Naive thymus-derived CD8-positive, alpha-beta T cell (primary cell): ENCODE measurements at regions not wholly inside any gene's neighbourhood (a gene's known extent, or its start where the extent isn't known, plus 50 kb on each side); places are given as distances from the start of the nearest gene placed in this dataset.

ENCODE experiments used
- ATAC-seq, 2 donors: fragments of 150-1000 bp; cut with Tn5 transposase in 1 of 2; sonication (Bioruptor Pico), chemical (Tn5 transposase) in 1 of 2; 1 replicate in 1 of 2; 2 replicates in 1 of 2; pipeline ENCODE4 v1.10.0; 2021; ENCODE audit warnings: mild to moderate bottlenecking in 2 of 2, moderate library complexity in 2 of 2
- POLR2A ChIA-PET: fragments of 350-600 bp; sonication (Branson Sonifier 250); formaldehyde crosslinking; loops from one replicate; lab custom pipeline; 2021; ENCODE audit warnings: antibody characterized with exemption; lab: Charles Lee
- DNase-seq, 10 donors: peaks; one replicate each; pipeline versions ENCODE4 v3.0.0 to v3.0.0-alpha.2; 2020 to 2022
- H3K27ac Mint-ChIP-seq, 10 donors: one replicate each; pipeline ENCODE4 v1.8.0; 2020 to 2022; ENCODE audit warnings: mild to moderate bottlenecking in 10 of 10, mixed read lengths in 10 of 10, moderate library complexity in 4 of 10, inconsistent platforms in 1 of 10
- H3K27me3 Mint-ChIP-seq, 5 donors: one replicate each; pipeline ENCODE4 v1.8.0; 2021 to 2022; ENCODE audit warnings: mixed read lengths in 5 of 5
- H3K36me3 Mint-ChIP-seq, 3 donors: one replicate each; pipeline ENCODE4 v1.8.0; 2020 to 2022; ENCODE audit warnings: mixed read lengths in 3 of 3, mild to moderate bottlenecking in 2 of 3, inconsistent platforms in 1 of 3
- H3K4me1 Mint-ChIP-seq, 4 donors: one replicate each; pipeline ENCODE4 v1.8.0; 2021 to 2022; ENCODE audit warnings: mixed read lengths in 4 of 4
- H3K4me3 Mint-ChIP-seq, 10 donors: one replicate each; pipeline ENCODE4 v1.8.0; 2020 to 2022; ENCODE audit warnings: mild to moderate bottlenecking in 10 of 10, mixed read lengths in 10 of 10, moderate library complexity in 6 of 10, inconsistent platforms in 1 of 10
- H3K9me3 Mint-ChIP-seq, 9 donors: one replicate each; pipeline ENCODE4 v1.8.0; 2020 to 2022; ENCODE audit warnings: mixed read lengths in 9 of 9, mild to moderate bottlenecking in 3 of 9, inconsistent platforms in 1 of 9, moderate library complexity in 1 of 9

DNA sequence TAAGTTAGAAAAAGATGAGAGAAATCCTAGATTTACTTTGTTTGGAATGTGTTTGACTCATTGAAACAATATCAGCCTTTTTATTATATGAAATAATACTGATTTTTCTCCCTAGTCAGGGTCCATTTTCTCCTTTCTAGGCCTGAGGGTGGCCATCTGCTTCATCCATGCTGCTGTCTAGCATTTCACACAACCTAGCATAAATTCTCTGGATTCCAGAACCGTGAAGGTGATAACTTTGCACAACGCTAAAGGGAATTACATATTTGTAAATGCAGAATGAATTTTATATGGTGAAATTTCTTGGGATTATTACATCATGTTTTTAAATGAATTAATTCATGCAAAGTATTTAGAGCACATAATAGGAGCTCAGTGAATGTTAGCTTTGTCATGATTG is 505.1 kb downstream of the INHBA start:
- Mint-ChIP-seq H3K9me3 (peaks cover 0 to 7% (median 0%) of the 10 kb centered on the region in 9 donors), H3K4me1 (no peaks in the 10 kb centered on the region), H3K4me3 (no peak overlapping the region), H3K27me3 (no peaks in the 10 kb centered on the region), H3K36me3 (no peaks in the 10 kb centered on the region), H3K27ac (no peak overlapping the region)
- DNase-seq (no peak), ATAC-seq (no peak)
- POLR2A ChIA-PET: no interaction called here

DNA sequence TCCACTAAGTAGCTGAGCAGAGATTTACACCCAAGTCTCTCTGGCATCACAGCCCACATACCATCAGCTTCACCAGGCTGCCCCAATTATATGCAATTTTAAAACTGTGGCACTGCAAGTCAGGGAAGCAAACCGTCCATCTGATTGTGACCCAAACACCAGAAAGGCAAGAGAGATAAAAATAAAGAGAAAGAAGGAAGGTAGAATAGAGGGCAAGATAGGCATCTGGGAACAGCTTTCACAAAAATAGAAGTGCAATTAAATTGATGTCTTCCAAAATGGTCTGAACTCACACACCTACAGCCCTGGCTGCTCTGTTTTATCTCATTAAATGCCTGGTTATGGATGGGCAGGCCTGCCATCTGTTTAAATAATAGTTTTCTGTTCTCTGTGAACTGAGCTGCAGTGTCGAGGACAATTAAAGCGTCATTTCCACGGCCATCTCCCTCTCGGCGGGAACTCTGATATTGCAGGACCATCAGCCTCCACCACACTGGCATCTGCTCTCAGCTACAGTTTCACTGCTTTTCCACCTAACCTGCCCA is 509.1 kb downstream of the INHBA start:
- Mint-ChIP-seq H3K27ac (no peak overlapping the region), H3K9me3 (peaks cover 0 to 4% (median 0%) of the 10 kb centered on the region in 9 donors), H3K36me3 (no peaks in the 10 kb centered on the region), H3K4me1 (no peaks in the 10 kb centered on the region), H3K4me3 (no peak overlapping the region), H3K27me3 (no peaks in the 10 kb centered on the region)
- POLR2A ChIA-PET: no interaction called here
- ATAC-seq: no peak
- DNase-seq: no peak

DNA sequence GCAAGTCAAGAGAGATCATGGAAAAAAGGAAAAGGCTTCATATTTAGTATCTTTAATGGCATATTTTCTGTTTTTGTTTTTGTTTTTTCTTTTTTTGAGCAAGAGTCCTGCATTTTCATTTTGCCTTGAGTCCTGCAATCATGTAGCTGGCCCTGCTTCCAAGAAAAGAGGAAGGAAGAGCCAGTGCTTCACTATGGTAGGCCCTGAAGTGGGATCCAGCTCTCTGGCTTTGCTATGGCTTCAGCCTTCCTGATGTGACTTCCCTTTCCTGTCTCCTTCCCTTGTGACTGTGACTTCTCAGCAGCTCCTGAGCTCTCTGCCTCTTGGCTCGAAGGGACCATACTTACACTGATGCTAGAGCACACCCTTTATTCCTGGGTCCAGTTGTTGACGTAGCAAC is 512.3 kb downstream of the INHBA start:
- H3K4me1 Mint-ChIP-seq: no peaks in the 10 kb centered on the region
- no peaks in the 10 kb centered on the region for H3K36me3 Mint-ChIP-seq
- no peaks in the 10 kb centered on the region for H3K27me3 Mint-ChIP-seq
- peaks cover 0 to 11% (median 0%) of the 10 kb centered on the region in 9 donors for H3K9me3 Mint-ChIP-seq
- no peak overlapping the region for H3K27ac Mint-ChIP-seq
- ATAC-seq (no peak), DNase-seq (no peak)
- POLR2A ChIA-PET: no interaction called here
- no peak overlapping the region for H3K4me3 Mint-ChIP-seq

DNA sequence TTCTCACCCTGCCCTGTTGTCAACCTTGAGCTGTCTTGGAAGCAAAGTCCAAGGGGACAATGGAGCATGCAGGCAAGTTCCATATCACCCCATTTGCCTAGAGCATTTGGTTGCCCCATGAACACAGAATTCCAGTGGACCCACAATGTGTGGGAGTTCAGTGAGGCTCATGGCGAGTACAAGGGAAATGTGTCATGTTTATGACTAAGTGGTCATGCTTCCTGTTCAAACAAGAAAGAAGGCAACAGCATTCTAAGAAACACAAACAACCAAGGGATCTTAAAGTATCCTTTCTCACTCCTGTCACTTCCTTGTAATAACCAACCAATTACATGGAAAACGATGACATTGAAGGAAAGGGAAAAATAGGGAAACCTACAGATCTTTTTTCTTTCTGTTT is 513.0 kb downstream of the INHBA start:
- H3K4me1 Mint-ChIP-seq: no peaks in the 10 kb centered on the region
- POLR2A ChIA-PET: no interaction called here
- H3K27ac Mint-ChIP-seq: no peak overlapping the region
- no peaks in the 10 kb centered on the region for H3K27me3 Mint-ChIP-seq
- no peak overlapping the region for H3K4me3 Mint-ChIP-seq
- peaks cover 0 to 11% (median 0%) of the 10 kb centered on the region in 9 donors for H3K9me3 Mint-ChIP-seq
- no peaks in the 10 kb centered on the region for H3K36me3 Mint-ChIP-seq
- DNase-seq (no peak), ATAC-seq (no peak)

DNA sequence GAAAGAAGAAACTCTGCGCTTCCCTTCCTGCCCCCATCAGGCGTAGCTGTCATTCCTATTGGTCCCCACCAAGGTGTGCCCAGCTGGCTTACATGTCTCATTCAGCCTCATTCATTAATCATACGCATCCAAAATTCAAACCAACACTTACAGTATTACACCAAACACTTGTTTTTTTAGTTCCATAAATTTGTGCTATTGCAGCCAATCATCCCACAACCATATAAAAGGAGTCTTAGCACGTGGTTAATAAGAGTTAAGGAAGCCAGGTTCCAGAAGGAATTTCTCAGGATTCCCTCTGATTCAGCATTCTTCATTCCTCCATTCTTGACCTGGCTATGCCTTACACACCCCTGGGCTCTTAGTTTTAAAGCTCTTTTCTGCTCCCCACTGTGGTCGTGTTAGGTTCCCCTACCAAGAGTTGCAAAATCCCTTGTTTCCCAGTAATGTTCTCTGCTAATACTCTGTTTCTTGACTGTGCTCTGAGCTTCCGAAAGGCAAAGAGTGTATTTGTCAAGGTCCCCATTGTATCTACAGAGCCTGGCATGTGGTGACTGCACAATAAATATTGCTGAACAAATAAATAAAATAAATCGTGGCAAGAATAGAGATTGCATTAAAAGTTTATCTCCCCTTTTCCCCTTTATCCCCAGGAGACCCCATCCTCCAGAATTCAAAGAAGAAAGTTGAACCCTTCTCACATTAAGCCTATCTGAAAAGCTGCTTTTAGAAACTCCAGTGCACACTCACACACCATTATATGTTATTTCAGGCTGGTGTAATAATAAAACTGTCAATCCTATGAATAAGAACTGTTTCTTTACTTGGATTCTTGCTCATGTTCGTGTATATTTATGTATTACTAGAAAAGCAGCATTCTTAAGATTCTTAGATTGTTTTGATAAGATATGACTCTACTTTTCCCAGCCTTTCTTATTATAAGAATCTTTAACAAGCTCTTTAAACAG is 514.4 kb downstream of the INHBA start:
- no peak overlapping the region for H3K27ac Mint-ChIP-seq
- H3K27me3 Mint-ChIP-seq: no peaks in the 10 kb centered on the region
- POLR2A ChIA-PET: no interaction called here
- H3K4me3 Mint-ChIP-seq: no peak overlapping the region
- H3K36me3 Mint-ChIP-seq: no peaks in the 10 kb centered on the region
- ATAC-seq: no peak
- no peaks in the 10 kb centered on the region for H3K4me1 Mint-ChIP-seq
- peaks cover 0 to 11% (median under 1%) of the 10 kb centered on the region in 9 donors for H3K9me3 Mint-ChIP-seq
- DNase-seq: no peak

DNA sequence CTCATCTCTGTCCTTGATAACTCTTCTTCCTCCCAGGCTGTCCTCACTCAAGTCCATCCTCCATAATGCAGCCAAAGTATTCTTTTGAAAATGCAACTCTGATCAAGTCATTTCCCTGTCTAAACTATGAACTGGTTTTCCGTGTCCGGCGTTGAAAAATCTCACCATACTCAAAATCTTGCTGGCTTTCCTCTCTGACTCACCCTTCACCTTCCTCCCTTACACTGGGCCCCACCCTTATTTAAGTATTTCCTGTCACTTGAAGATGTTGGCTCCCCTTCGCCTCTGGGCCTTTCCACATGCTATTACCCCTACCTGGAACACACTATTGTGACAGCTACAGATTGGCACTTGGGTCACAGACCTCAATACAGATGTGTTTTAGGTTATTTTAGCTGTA is 515.6 kb downstream of the INHBA start:
- Mint-ChIP-seq H3K36me3 (no peaks in the 10 kb centered on the region), H3K27me3 (no peaks in the 10 kb centered on the region), H3K27ac (no peak overlapping the region), H3K4me1 (no peaks in the 10 kb centered on the region), H3K4me3 (no peak overlapping the region), H3K9me3 (peaks cover 0 to 11% (median 2%) of the 10 kb centered on the region in 9 donors)
- DNase-seq (no peak), ATAC-seq (no peak)
- POLR2A ChIA-PET: no interaction called here

DNA sequence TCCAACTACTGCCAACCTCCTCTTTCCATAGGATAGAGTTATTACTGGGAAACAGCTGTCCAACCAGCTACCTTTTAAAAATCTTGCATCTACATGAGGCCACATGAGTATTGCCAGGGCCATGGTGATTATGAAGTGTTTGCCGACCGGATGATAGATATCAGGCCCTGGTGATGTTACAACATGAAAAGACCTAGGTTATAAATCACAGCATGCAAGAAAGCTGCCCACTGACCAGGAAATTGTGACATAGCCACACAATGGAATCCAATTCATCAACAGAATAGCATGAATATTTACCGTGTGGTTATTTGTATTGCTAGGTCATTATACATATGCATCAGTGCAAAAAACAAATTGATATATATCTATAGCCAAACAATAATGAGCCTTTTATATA is 517.0 kb downstream of the INHBA start:
- ATAC-seq (no peak), DNase-seq (no peak)
- Mint-ChIP-seq H3K27ac (no peak overlapping the region), H3K4me3 (no peak overlapping the region), H3K9me3 (peaks cover 0 to 10% (median 2%) of the 10 kb centered on the region in 9 donors), H3K27me3 (peaks cover 0 to 2% (median 0%) of the 10 kb centered on the region in 5 donors), H3K36me3 (no peaks in the 10 kb centered on the region), H3K4me1 (no peaks in the 10 kb centered on the region)
- POLR2A ChIA-PET: no interaction called here

DNA sequence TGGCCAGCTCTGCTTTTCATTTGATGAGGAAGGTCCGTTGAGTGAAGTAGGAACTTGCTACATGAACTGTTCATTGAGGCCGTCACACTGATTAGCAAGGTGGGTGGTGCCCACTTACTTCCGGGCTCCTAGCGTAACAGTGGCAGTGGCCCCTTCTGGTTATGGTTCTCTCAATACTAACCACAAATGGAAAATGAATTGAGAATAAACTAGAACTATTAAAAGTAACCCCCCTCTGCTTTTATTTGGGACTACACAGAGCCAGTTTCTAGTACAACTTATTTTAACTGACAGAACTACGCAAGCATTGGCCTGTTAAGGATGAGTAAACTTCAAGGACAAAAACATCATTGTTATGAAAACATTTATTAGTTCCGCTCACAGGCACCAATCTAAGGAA is 519.1 kb downstream of the INHBA start:
- Mint-ChIP-seq H3K36me3 (no peaks in the 10 kb centered on the region), H3K4me3 (no peak overlapping the region), H3K4me1 (no peaks in the 10 kb centered on the region), H3K9me3 (peaks cover 0 to 10% (median 0%) of the 10 kb centered on the region in 9 donors), H3K27me3 (peaks cover 0 to 2% (median 0%) of the 10 kb centered on the region in 5 donors), H3K27ac (no peak overlapping the region)
- DNase-seq (no peak), ATAC-seq (no peak)
- POLR2A ChIA-PET: no interaction called here

DNA sequence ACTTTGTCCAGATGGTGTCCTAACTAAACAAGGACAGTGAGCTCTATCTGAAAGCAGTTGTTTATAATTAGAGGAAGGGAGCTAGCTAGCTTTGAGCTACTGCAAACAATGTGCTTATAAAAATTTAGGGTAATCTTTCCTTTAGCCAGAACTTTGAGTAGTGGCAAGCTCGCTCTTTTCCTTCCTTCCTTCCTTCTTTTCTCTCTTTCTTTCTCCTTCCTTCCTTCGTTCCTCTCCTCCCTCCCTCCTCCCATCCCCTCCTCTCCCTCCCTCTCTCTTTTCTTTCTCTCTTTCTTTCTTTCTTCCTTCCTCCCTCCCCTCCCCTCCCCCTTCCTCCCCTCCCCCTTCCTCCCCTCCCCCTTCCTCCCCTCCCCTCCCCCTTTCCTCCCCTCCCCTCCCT is 520.1 kb downstream of the INHBA start:
- peaks cover 0 to 2% (median 0%) of the 10 kb centered on the region in 5 donors for H3K27me3 Mint-ChIP-seq
- H3K4me3 Mint-ChIP-seq: no peak overlapping the region
- POLR2A ChIA-PET: no interaction called here
- no peak overlapping the region for H3K27ac Mint-ChIP-seq
- no peaks in the 10 kb centered on the region for H3K4me1 Mint-ChIP-seq
- H3K36me3 Mint-ChIP-seq: no peaks in the 10 kb centered on the region
- no peak for ATAC-seq
- H3K9me3 Mint-ChIP-seq: peaks cover 0 to 10% (median 0%) of the 10 kb centered on the region in 9 donors
- no peak for DNase-seq

DNA sequence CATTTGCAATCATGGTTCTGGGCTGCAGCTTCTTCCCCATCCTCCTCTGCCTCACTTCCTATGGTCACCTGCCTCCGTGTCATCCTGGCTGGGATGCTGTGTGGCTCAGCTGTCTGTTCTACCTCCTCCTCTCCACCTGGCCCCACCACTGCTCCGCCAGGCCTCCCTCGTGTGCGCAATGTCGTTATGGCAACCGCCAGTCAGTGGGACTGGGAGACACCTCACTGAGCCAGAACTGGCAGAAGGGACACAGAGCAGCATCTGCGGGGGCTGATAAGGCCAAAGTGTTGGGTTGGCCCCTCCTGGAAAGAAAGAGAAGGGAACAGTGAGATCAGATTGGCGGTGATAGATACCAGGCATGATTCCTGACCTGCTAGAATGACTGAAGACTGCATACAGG is 527.5 kb downstream of the INHBA start:
- no peaks in the 10 kb centered on the region for H3K4me1 Mint-ChIP-seq
- POLR2A ChIA-PET: no interaction called here
- H3K27me3 Mint-ChIP-seq: no peaks in the 10 kb centered on the region
- H3K9me3 Mint-ChIP-seq: peaks cover 0 to 21% (median 0%) of the 10 kb centered on the region in 9 donors
- no peaks in the 10 kb centered on the region for H3K36me3 Mint-ChIP-seq
- H3K4me3 Mint-ChIP-seq: no peak overlapping the region
- DNase-seq (no peak), ATAC-seq (no peak)
- H3K27ac Mint-ChIP-seq: no peak overlapping the region

DNA sequence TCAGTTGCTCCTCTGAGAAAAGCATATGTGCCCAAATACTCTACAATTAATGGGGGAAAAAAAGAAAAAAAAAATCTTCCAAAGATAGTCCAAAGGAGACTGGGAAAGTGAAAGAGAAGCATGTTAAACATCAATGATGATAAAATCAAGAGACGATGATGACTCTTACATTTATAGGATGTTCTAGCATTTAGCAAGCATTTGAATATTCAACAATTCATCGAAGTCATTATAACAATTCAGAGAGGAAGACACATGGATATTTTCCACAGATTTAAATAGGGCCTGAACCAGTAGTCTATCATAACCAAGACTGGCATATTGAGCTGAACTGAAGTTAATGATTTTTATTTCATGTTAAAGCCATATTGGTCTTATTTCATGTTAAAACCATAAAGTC is 528.4 kb downstream of the INHBA start:
- H3K4me3 Mint-ChIP-seq: no peak overlapping the region

DNA sequence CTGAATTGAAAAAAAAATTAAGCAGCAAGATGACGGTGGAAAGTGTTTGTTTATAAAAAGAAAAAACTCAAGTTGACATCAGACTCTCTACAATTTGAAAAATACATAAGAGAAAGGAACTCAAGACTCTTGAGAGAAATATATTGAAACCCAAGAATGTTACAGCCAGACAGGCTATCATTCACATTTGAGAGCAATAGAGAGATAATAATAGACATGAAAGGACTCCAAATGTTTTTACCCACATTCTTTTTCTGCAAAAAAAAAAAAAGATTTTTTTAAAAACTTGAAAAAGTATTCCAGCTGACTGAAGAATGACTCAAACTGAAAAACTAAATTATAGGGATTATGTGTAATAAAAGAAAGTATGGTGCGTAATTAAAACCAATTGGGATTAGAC is 532.4 kb downstream of the INHBA start:
- peaks cover 0 to 26% (median 0%) of the 10 kb centered on the region in 9 donors for H3K9me3 Mint-ChIP-seq
- POLR2A ChIA-PET: no interaction called here
- no peaks in the 10 kb centered on the region for H3K27me3 Mint-ChIP-seq
- H3K4me1 Mint-ChIP-seq: no peaks in the 10 kb centered on the region
- DNase-seq (no peak), ATAC-seq (no peak)
- no peaks in the 10 kb centered on the region for H3K36me3 Mint-ChIP-seq
- H3K27ac Mint-ChIP-seq: no peak overlapping the region
- no peak overlapping the region for H3K4me3 Mint-ChIP-seq

More for the DNA sequence above, 528.4 kb downstream of the INHBA start:
- Mint-ChIP-seq H3K4me1 (no peaks in the 10 kb centered on the region), H3K36me3 (no peaks in the 10 kb centered on the region), H3K27me3 (no peaks in the 10 kb centered on the region), H3K9me3 (peaks cover 0 to 21% (median 0%) of the 10 kb centered on the region in 9 donors), H3K27ac (no peak overlapping the region)
- POLR2A ChIA-PET: no interaction called here
- DNase-seq (no peak), ATAC-seq (no peak)

DNA sequence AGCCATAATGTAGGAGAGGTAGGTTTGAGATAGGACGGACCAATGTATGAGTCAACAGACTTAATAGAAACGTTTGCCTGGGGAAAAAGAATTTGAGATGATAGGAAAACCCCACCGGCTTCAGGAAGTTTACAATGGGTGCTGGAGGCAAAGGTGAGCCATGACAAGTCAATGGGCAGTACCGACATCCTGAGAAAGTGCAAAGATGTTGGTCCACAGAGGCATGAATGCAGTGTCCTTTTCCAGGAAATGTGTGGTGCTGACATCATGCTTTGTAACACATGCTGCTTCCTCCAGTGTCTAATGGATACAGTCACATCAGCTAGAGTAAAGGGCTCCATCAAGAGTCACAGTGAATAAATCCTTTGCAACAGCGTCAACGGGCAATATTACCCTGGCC is 533.6 kb downstream of the INHBA start:
- DNase-seq (no peak), ATAC-seq (no peak)
- no peaks in the 10 kb centered on the region for H3K36me3 Mint-ChIP-seq
- H3K27ac Mint-ChIP-seq: no peak overlapping the region
- H3K4me3 Mint-ChIP-seq: no peak overlapping the region
- POLR2A ChIA-PET: no interaction called here
- no peaks in the 10 kb centered on the region for H3K27me3 Mint-ChIP-seq
- H3K9me3 Mint-ChIP-seq: peaks cover 0 to 23% (median 0%) of the 10 kb centered on the region in 9 donors
- H3K4me1 Mint-ChIP-seq: no peaks in the 10 kb centered on the region
